ENCODE measurements at regions not wholly inside any gene's neighbourhood (a gene's known extent, or its start where the extent isn't known, plus 50 kb on each side); places are given as distances from the start of the nearest gene placed in this dataset.

- no peak for TF ChIP-seq CTCF (IDR thresholded peaks at IDR 0.05; ENCODE audit: low read depth, low read length, missing control alignments)
- H3K4me3 ChIP-seq (ENCODE audit: low read depth, low read length), result no peak overlapping the region
These were observed 105.0 kb upstream of the DPYD start for GRCh38 chr1:98025858-98026257.

GRCh38 chr1:98021126-98021525 lies 100.3 kb upstream of the DPYD start:
- no peak for DNase-seq (ENCODE audit: low read depth)
- no peak overlapping the region for H3K4me3 ChIP-seq (ENCODE audit: low read depth, low read length)
- no peak for TF ChIP-seq CTCF (IDR thresholded peaks at IDR 0.05; ENCODE audit: low read depth, low read length, missing control alignments)

More at GRCh38 chr1:98025858-98026257, 105.0 kb upstream of the DPYD start:
- no peak for DNase-seq (ENCODE audit: low read depth)

- H3K4me3 ChIP-seq (ENCODE audit: low read depth, low read length), result no peak overlapping the region
- TF ChIP-seq CTCF (IDR thresholded peaks at IDR 0.05; ENCODE audit: low read depth, low read length, missing control alignments), result no peak
- DNase-seq (ENCODE audit: low read depth), result no peak
These were observed 98.9 kb upstream of the DPYD start for GRCh38 chr1:98019747-98020146.

- DNase-seq (ENCODE audit: low read depth), result no peak
- H3K4me3 ChIP-seq (ENCODE audit: low read depth, low read length), result no peak overlapping the region
- no peak for TF ChIP-seq CTCF (IDR thresholded peaks at IDR 0.05; ENCODE audit: low read depth, low read length, missing control alignments)
These were observed 97.2 kb upstream of the DPYD start for GRCh38 chr1:98018074-98018473.

- H3K4me3 ChIP-seq (ENCODE audit: low read depth, low read length), result no peak overlapping the region
- TF ChIP-seq CTCF (IDR thresholded peaks at IDR 0.05; ENCODE audit: low read depth, low read length, missing control alignments), result no peak
- no peak for DNase-seq (ENCODE audit: low read depth)
These were observed 96.3 kb upstream of the DPYD start for GRCh38 chr1:98017184-98017583.

- no peak overlapping the region for H3K4me3 ChIP-seq (ENCODE audit: low read depth, low read length)
- no peak for TF ChIP-seq CTCF (IDR thresholded peaks at IDR 0.05; ENCODE audit: low read depth, low read length, missing control alignments)
- DNase-seq (ENCODE audit: low read depth), result no peak
These were observed 87.5 kb upstream of the DPYD start for GRCh38 chr1:98008373-98008772.

- no peak for DNase-seq (ENCODE audit: low read depth)
These were observed 84.6 kb upstream of the DPYD start for GRCh38 chr1:98005326-98006010.

More at GRCh38 chr1:98005326-98006010, 84.6 kb upstream of the DPYD start:
- H3K4me3 ChIP-seq (ENCODE audit: low read depth, low read length), result no peak overlapping the region
- TF ChIP-seq CTCF (IDR thresholded peaks at IDR 0.05; ENCODE audit: low read depth, low read length, missing control alignments), result no peak

All from GM12864 (cell line).